Stimulated activated CD8-positive, alpha-beta memory T cell treated with anti-CD3 and anti-CD28 coated beads, Interleukin-7, amount 100 ng/mL, for 4 hours (primary cell): ENCODE measurements at regions not wholly inside any gene's neighbourhood (a gene's known extent, or its start where the extent isn't known, plus 50 kb on each side); places are given as distances from the start of the nearest gene placed in this dataset.
"Not testable (repeated sequence)": the region's sequence is repeated elsewhere in the genome, so short reads cannot be mapped to it uniquely, and the experiment has no call there.

Experiments used
- DNase-seq, 2 donors: peaks; one replicate each; pipeline ENCODE4 v3.0.0-alpha.2; 2020; ENCODE audit warnings: low read depth in 2 of 2

GRCh38 chr6:156601152-156602065 is 175.8 kb upstream of the ARID1B start:
- no peak for DNase-seq

- no peak for DNase-seq
These were observed 176.5 kb upstream of the ARID1B start for GRCh38 chr6:156600678-156601077.

- DNase-seq, result no peak
These were observed 177.1 kb upstream of the ARID1B start for GRCh38 chr6:156599978-156600590.

GRCh38 chr6:156599366-156599765 is 177.8 kb upstream of the ARID1B start:
- no peak for DNase-seq

GRCh38 chr6:156598855-156599180 is 178.4 kb upstream of the ARID1B start:
- no peak for DNase-seq

GRCh38 chr6:156598071-156598854 is 178.9 kb upstream of the ARID1B start:
- no peak for DNase-seq

- no peak for DNase-seq
These were observed 180.1 kb upstream of the ARID1B start for GRCh38 chr6:156597095-156597494.

- DNase-seq, result no peak
These were observed 181.7 kb upstream of the ARID1B start for GRCh38 chr6:156595476-156595875.

GRCh38 chr6:156593893-156594292 is 183.3 kb upstream of the ARID1B start:
- DNase-seq, result no peak

GRCh38 chr6:156593127-156593526 is 184.1 kb upstream of the ARID1B start:
- DNase-seq, result no peak

GRCh38 chr6:156590482-156590881 is 186.7 kb upstream of the ARID1B start:
- no peak for DNase-seq

- DNase-seq, result no peak
These were observed 187.9 kb upstream of the ARID1B start for GRCh38 chr6:156589281-156589680.

- no peak for DNase-seq
These were observed 189.4 kb upstream of the ARID1B start for GRCh38 chr6:156587751-156588301.

GRCh38 chr6:156587071-156587470 is 190.1 kb upstream of the ARID1B start:
- no peak for DNase-seq

GRCh38 chr6:156585859-156586258 is 191.3 kb upstream of the ARID1B start:
- DNase-seq, result no peak

- not testable (repeated sequence) for DNase-seq
These were observed 193.1 kb upstream of the ARID1B start for GRCh38 chr6:156584121-156584520.

GRCh38 chr6:156583083-156583482 is 194.1 kb upstream of the ARID1B start:
- DNase-seq, result no peak

- no peak for DNase-seq
These were observed 194.6 kb upstream of the ARID1B start for GRCh38 chr6:156582509-156582992.

- DNase-seq, result no peak
These were observed 197.6 kb upstream of the ARID1B start for GRCh38 chr6:156579564-156579963.

- no peak for DNase-seq
These were observed 199.4 kb upstream of the ARID1B start for GRCh38 chr6:156577749-156578148.

GRCh38 chr6:156575361-156575760 is 201.8 kb upstream of the ARID1B start:
- no peak for DNase-seq

GRCh38 chr6:156564807-156565149 is 212.4 kb upstream of the ARID1B start:
- DNase-seq, result no peak
